Forelimb muscle (tissue), 1 donor: ENCODE measurements at regions not wholly inside any gene's neighbourhood (a gene's known extent, or its start where the extent isn't known, plus 50 kb on each side); places are given as distances from the start of the nearest gene placed in this dataset.
"Not testable (repeated sequence)": the region's sequence is repeated elsewhere in the genome, so short reads cannot be mapped to it uniquely, and the experiment has no call there.

Source experiments
- DNase-seq: peaks from one replicate; pipeline ENCODE4 v3.0.0-alpha.2; 2013; ENCODE audit warnings: low read depth

DNA sequence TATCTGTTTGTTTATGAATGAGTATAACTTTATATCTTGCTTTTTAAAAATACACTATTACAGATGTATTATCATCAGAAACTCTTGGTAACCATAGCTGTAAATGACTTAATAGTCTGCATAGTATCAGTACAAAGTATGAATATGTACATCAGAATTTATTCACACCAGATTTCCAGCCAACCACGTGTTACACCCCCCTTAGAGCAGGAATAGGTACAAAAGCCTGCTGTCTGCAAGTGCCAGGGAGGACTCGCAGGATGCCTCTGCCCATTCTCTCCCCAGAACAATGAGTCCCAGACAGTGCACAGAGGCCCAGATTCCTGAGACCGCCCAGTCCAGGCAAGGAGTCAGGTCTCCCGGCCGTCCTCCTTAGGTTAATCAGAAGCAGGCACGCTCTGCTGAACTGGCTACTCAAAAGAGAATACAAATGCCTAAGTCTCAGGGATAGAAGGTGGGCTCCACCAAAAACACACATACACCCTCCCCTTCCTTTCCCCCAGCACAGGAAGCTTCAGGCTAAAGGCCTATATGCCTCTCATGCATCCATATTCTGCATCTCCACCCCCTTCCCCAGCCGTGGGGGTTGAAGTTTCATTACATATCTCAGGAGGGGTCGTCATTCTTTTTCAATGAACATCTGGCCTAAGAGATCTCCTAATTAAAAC is 159.1 kb upstream of the CDH11 start:
- no peak for DNase-seq

DNA sequence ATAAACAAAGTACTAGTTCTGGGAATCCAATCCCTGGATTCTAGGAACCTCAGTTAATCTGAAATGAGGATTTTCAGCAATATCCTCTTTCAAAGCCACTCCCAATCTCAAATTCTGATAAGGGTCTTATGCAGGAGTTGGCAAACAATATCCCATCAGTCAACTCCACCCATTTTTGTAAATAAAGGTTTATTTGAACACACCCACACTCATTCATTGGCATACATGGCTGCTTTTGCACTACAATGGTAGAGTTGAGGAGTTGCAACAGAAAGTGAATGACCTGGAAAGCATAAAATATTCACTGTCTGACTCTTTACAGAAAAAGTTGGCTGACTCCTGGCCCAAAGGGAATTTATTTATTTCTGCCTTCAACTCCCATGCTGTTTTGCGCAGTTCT is 157.7 kb upstream of the CDH11 start:
- DNase-seq, result no peak

DNA sequence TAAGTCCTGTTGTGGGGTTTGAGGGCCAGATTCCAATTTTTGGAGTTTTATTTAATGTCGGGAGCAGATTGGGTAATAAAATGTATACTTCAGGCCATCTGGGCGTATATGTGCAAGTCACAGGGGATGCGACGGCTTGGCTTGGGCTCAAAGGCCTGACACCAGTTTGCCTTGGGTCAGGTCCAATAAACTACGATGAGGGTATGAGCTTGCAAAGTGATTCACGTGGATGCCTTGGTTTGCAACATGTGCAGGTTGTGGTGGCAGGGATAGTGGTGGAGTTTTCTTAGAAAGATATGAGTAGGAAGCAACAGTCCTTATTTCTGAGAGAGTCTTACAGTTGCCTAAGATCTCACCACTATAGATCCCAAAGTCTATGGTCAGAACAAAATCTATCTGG is 157.0 kb upstream of the CDH11 start:
- DNase-seq, result no peak

DNA sequence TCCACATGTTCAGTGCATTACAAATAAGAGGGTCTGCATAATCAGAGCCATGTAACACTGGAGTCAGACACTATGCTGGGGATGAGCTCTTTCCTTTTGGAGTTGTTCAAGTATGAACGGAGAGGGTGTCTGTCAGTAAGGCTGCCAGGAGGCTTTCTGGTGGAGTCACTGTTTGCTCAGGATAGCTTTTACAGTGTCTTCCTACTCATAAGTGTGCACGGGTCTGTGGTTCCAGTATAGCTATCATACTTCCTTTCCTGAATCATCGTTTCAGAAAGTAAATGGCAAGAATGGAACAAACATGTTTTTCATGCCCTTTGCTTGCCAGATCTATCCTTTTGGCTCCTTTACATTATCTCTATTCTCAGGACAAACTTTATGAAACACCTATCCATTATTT is 152.7 kb upstream of the CDH11 start:
- no peak for DNase-seq

DNA sequence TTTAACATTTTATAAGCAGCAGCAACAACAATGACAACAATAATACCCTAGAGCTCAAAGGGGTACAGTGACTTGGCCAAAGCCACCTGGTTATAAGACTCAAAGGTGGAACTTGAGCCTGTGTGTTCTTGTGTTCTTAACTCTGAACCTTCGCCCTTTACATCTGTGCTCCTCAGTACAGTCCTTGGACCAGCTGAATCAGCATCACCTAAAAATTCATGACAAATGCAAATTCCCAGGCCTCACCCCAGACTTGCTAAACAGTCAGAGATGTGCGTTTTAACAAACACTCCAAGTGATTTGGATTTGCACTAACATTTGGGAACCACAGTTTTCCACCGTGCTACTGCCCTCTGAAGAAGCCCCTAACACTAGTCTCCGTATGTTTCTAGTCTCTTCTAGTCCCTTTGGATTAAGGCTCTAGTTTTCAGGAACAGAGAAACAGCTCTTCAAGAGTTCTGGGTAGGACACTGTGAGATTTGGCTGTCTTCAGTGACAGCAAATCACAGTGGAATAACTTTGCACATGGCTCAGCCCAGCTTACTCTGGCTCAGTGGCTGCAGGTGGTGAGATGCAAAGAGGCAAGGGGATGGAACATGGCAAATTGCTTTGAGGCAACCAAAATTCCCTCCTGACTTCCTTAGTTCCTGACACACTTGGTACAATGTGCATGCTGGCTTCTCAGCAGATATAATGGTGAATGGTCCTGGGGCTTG is 151.0 kb upstream of the CDH11 start:
- DNase-seq, result no peak

DNA sequence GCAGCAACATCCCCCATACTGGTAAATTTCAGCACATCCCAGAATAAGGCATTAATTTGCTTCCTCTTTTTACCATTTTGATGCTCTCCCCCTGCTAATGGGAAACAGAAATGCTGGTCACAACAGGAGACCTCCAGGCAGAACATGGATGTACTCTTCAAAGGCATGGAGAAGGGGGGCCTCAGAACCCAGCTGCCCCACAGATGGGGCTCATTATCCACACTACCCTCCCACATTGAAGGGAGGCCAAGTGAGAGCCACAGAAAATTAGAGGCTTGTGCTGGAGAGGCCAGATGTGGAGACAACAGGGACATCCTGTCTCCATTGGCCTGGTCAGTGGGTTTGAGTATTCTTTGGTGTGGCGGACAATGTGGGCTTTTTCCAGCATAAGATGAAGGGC is 150.1 kb upstream of the CDH11 start:
- no peak for DNase-seq

DNA sequence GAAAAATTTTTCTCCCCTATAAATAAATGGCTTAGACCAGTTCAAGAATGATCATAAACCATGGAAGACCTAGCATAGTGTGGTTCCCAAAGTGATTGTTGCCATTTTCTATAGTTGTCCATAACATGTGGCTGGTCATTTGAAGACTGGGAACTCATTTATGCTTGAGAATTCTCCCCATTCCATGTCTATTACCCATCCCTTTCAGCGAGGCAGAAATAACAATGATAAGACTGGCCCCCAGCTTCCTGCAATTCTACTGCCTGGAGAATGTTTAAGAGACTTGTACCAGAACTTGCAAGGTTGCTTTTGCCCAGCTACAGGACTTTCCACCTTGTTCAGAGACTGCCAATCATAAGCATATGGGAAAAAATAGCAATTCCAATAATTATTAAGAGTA is 146.5 kb upstream of the CDH11 start:
- DNase-seq, result no peak

DNA sequence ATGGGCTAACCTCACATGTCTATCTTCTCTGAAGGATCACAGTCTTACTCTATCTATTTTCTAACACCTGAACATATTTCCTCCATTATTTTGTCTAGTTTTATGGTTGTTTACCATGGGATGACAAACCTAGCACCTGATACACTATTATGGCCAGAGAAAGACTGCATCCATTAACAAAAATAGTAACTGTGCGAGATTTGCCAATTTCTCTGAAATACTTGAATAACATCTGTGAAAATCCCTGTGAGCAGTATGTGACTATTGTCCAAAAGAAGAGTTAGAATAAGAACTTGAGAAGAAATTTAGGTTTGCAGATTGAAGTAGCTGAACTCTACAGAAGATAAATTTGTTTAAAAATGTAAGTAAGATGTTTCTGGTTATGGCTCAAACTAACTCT is 142.0 kb upstream of the CDH11 start:
- DNase-seq, result no peak

DNA sequence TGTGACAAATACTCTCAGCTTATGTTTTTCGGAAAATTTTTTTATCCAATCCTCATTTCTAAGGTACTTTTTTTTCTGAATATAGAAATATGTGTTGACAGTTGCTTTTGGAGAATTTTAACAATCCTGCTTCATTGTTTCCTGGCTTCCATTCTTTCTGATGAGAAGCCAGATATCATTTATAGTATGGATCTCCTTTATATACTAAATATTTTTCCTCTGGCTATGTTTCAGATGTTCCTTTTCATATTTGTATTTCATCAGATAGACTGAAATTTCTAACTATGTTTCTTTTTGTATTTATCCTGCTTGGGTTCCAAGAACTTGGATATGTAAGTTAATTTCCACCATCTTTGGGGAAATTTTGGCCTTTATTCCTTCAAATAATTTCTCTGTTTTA is 138.9 kb upstream of the CDH11 start:
- DNase-seq, result peak; percentile 62

DNA sequence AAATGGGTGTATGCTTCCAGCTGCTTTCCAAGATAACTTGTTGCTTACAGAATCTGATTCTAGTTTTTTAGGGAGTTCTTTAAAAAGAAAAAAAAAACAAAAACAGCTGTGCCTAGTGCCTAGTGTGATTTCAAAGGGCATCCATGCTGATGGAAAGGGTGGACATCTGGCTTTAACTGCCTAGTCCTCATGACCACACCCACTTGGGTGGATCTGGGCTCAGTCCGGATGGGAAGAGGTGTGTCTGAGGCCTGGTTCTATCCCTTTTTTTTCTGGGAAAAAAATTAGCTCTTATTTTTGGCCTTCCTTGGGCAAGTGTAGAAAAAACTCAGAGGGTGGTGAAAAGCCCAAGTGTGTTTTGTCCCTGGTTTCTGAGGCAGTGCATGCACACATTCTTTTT is 132.3 kb upstream of the CDH11 start:
- DNase-seq, result no peak

DNA sequence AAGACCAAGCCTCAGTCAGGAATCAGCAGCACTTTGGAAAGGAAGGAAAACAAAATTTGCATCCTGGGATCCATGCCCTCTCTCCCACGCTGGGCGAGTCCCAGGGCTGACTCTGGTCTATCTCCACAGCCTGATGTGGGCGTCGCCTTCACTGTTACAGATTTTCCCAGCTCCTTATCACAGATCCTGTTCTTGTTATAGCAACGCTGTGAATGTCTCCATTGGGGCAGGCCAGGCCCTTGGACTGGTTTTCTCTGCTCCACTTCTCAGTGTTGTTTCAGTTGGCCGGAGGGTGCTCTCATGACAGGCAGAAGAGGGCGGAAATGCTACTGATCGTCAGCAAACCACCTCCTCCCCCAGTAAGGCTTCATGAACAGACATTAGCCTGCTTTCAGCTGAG is 127.9 kb upstream of the CDH11 start:
- DNase-seq, result no peak

DNA sequence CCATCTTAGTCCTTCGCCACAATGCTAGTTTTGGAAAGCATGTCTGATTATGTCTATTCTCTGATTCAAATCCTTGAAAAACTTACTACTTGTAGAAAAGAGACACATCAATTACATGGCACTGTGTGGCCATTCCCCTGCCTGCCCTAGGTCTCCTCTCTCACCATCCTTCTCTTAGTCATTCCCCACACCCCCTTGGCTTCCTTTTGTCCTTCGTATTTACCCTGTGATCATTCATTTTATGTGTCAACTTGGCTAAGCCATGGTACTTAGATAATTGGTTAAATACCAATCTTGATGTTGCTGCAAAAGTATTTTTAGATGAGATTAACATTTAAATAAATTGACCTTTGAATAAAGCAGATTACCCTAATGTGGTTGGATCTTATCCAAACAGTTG is 122.9 kb upstream of the CDH11 start:
- no peak for DNase-seq

DNA sequence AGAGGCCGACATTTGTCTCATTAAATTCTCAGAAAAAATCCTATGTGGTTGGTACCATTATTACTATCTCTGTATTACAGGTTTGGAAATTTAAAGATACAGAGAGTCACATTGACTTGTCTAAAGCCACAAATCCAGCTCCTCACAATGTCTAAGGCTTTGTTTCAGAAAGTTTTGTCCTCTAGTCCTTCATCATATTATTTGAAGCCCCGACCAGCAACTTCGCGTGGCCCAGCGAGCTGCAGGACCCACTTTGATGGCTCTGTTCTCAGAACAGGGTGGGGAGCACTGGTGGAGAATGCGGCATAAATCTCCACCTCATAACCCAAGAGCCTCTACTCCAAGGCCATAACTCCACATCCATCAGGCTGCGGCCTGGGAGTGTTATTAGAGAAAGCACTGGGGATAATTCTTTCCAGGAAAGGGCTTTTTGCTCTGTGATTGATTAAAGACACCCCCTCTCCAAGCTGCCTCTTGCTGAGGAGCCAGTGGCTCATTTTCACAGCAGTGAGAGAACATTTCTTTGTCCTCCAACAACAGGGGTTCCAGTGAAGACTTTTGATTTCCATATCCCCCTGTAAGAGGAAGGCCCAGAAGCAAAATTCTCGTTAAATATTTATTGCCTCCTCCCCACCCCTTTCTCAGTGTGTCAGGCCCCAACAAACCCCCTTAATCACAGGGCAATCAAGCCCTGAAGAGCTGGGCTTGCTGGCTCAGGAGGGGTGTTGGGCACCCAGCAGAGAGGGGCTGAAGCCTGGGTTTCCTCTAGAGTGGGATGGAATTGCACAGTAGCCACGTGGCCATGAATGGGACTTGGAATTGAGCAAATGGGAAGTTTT is 113.7 kb upstream of the CDH11 start:
- DNase-seq, result no peak

DNA sequence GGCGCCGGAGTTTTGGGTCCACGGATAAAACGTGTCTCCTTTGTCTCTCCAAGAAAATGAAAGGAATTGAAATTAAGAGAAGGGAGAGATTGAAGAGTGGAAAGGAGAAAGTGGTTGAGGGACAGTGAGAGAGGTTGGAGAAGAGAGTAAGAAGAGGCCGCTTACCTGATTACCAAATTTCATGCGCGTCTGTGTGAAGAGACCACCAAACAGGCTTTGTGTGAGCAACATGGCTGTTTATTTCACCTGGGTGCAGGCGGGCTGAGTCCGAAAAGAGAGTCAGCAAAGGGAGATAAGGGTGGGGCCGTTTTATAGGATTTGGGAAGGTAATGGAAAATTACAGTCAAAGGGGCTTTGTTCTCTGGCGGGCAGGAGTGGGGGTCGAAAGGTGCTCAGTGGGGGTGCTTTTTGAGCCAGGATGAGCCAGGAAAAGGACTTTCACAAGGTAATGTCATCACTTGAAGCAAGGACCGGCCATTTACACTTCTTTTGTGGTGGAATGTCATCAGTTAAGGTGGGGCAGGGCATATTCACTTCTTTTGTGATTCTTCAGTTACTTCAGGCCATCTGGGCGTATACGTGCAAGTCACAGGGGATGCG is 113.0 kb upstream of the CDH11 start:
- DNase-seq, result not testable (repeated sequence)

DNA sequence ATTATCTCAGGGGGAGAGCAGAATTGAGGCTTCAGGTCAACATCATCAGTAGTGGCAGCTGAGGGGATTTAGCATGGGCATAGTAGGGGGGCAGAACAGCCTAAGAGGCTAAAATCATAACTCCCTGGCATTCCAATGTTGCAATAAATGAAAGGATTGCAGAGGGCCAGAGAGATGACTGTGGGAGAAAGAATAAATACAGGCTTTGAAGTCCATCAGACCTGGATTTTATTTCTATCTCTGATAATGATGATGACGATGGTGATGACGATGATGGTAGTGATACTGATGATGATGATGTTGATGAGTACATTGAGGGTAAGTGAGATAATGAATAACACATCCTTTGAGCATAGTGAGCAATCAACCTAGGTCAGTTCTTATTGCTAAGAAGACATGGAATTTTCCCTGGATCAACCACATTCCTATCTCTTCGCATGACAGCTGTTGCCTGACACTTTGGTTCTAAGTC is 107.4 kb upstream of the CDH11 start:
- no peak for DNase-seq

DNA sequence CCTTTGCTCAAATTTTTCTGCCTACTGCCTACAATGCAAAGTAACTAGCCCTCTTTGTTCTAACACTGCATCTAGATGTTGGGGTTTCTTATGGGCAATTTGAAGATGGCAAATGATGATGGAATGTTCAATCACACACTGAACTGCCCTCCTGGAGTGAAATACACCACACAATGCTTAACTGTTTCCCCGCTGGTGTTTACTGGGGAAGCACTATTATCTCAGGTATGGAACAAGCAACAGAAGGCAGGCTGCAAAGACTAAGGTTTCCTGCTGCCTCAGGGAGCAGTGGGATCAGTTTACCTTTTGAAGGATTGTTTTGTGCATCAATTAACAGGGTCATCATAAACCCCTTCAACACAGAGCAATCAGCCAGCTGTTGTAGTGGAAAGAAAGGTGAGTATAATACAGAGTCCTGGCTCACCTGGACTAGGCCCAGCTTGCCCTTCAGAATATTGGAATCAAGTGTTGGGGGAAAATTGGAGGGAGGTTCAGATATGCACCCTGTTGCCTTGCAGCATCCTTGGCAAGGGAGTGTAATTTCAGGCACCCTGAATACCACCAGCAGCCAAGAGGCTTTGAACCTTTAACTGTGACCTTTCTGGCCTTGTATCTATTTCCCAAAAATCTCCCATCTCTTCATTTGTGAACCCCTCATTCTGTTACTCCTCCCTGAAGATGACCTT is 105.4 kb upstream of the CDH11 start:
- no peak for DNase-seq

DNA sequence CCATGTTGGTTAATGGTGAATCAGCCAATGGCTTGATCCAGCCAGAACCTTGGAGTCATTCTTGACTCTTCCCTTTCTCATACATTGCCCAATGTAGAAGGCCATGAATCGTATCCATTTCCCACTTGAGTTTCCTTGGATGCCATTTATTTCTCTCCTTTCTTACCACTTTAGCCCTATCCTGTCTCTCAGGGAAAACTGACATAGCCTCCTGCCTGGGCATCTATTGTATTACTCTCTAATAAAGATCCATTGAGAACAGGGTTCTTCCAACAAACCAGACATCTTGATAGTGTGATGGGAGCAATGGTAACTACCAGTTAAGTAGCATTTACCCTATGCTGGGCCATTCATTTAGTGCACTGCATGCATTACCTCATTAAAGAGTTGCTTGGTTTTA is 104.2 kb upstream of the CDH11 start:
- DNase-seq, result no peak

DNA sequence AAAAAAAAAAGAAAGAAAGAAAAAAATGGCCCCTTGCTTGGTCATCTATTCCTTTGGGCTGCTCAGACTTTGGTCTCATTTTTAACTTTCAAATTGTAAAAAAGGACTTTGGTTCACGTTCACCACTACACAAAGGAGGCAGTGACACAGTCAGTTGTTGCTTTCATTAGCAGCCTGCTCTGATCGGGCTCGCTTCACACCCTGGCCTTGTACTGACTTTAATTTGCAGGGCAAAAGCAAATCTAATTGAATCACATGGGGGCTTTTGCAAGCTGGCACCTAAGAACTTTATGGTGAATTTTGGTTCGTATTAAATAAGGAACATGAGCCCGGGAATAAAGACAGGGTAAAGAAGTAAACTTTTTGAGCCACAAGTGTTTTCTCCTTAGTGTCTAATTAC is 103.6 kb upstream of the CDH11 start:
- DNase-seq, result no peak

DNA sequence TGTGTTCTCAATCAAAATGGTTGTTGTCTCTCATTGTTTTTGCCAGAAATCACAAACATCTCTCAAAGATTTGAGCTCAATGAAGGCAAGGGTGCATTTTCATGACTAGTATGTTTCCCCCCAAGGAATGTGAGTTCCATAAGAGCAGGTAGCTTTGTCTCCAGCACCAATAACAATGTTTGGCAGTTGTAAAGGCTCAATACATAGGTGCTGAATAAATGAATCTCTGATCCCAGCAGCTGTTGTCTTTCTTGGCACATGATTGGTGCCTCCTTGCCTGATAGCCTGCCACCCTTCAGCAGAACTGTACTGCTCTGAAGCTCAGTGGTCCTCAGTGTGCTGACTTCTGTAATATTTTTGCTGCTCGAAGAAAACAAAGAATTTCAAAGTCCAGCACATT is 103.1 kb upstream of the CDH11 start:
- DNase-seq, result no peak

DNA sequence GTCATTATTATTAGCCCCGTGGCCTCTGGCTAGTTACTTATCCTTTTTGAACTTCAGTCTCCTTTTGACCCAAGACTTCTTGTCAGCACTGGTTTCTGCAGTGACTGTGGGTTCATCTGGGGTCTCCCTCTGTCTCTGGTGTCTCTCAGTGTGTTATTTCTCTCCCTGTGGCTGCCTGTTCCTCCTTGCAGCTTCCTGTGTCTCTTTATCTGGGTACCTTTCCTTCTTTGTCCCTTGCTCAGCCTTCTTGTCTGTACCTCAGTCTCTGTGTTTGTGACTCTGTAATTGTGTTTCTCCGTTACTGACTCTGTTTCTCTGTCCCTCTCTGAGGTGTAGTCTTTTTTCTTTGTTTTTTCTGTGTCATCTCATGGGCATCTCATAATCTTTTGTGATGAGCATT is 102.6 kb upstream of the CDH11 start:
- DNase-seq, result no peak

DNA sequence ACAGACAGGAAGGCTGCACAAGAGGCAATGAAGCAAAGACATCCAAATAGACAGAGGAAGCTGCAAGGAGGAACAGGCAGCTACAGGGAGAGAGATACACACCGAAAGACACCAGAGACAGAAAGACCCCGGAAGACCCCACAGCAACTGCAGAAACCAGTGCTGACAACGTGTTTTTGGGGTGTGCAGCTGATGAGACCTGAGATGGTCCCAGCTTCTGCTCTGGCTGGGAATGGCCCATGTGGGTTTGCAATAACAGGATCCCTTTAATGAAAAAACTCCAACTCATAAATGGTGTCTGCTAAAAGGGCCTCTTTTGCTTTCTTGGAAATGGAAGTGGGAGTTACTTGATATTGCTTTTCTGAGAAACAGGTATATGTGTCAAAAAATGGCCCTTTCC is 101.5 kb upstream of the CDH11 start:
- no peak for DNase-seq

DNA sequence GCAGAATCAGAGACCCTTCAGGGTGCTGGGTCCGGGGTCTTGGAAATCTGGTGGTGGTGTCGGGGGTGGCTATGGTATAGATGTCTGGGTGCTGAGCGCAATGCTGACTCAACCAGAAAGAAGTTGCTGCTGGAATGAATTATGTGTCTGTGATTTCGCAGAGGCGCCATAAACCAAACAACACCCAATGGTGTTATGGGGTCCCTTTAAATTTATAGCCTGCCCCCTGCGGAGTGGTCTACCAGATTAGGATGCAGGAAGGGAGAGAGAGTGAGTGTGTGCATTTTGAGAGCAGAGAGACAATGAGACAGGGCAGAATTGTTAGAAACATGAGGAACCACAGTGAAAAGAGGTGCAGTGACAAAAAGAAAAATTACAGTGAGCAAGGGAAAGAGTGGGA is 100.7 kb upstream of the CDH11 start:
- DNase-seq, result no peak
